Breast epithelium (tissue), 4 donors: ENCODE measurements at regions not wholly inside any gene's neighbourhood (a gene's known extent, or its start where the extent isn't known, plus 50 kb on each side); places are given as distances from the start of the nearest gene placed in this dataset.

ENCODE experiments used
- DNase-seq, 2 donors: peaks; one replicate each; pipeline ENCODE4 v3.0.0-alpha.2; 2019; ENCODE audit warnings: low spot score in 2 of 2
- H3K27ac ChIP-seq, 2 donors: fragments of 200-600 bp; sonication (generic) in 1 of 2; one replicate each; pipeline ENCODE4 v1.5.1; 2016 to 2019; ENCODE audit warnings: mild to moderate bottlenecking in 1 of 2
- H3K27me3 ChIP-seq, 2 donors: fragments of 200-600 bp; sonication (generic) in 1 of 2; one replicate each; pipeline versions ENCODE4 v1.5.1 to v1.6.0; 2017 to 2019; ENCODE audit warnings: control low read depth in 1 of 2, mild to moderate bottlenecking in 1 of 2
- H3K36me3 ChIP-seq: fragments of 200-600 bp; one replicate; pipeline ENCODE4 v1.5.1; 2019
- H3K4me1 ChIP-seq, 2 donors: fragments of 200-600 bp; sonication (generic); one replicate each; pipeline ENCODE4 v1.5.1; 2016 to 2019; ENCODE audit warnings: control low read depth in 1 of 2
- H3K4me3 ChIP-seq, 3 donors: fragments of 200-600 bp; sonication (generic); 1 replicate in 2 of 3; 2 replicates in 1 of 3; pipeline ENCODE4 v1.5.1; 2016 to 2019; ENCODE audit warnings: mild to moderate bottlenecking in 3 of 3, moderate library complexity in 2 of 3
- H3K9me3 ChIP-seq, 2 donors: fragments of 200-600 bp; sonication (generic) in 1 of 2; one replicate each; pipeline ENCODE4 v1.5.1; 2016 to 2019; ENCODE audit warnings: control low read depth in 1 of 2
- CTCF ChIP-seq, 3 donors: fragments of 450-650 bp; IDR thresholded peaks; one replicate each; pipeline ENCODE4 v1.5.1; 2016 to 2017; ENCODE audit warnings: antibody characterized with exemption in 3 of 3, mild to moderate bottlenecking in 3 of 3, moderate library complexity in 3 of 3
- POLR2A ChIP-seq: fragments of 450-650 bp; IDR thresholded peaks from one replicate; pipeline ENCODE4 v1.6.1; 2016; ENCODE audit warnings: antibody characterized with exemption, mild to moderate bottlenecking, moderate library complexity
- POLR2AphosphoS5 ChIP-seq, 3 donors: sonication (generic); formaldehyde crosslinking; IDR thresholded peaks; one replicate each; pipeline ENCODE4 v1.6.1; 2017; ENCODE audit warnings: antibody characterized with exemption in 3 of 3
- intact Hi-C: fragments of 100-400 bp; cut with DNase I; formaldehyde crosslinking; loops from one replicate; pipeline ENCODE4 v1.15.1; 2023; ENCODE audit warnings: low total_unique reads

GRCh38 chr9:21694424-21694823 lies 108.0 kb upstream of the MTAP start:
- no peak for DNase-seq
- Histone ChIP-seq H3K4me1 (no peaks in the 10 kb centered on the region), H3K36me3 (no peaks in the 10 kb centered on the region), H3K4me3 (no peak overlapping the region), H3K27ac (no peak overlapping the region), H3K27me3 (no peaks in the 10 kb centered on the region), H3K9me3 (peaks cover 0 to 13% of the 10 kb centered on the region in 2 donors)
- intact Hi-C loops, result no loop called here
- TF ChIP-seq POLR2A (no peak), CTCF (IDR thresholded peaks at IDR 0.05) (no peak), POLR2AphosphoS5 (IDR thresholded peaks at IDR 0.05) (no peak)

- H3K27ac ChIP-seq, result no peak overlapping the region
- TF ChIP-seq CTCF (IDR thresholded peaks at IDR 0.05) (no peak), POLR2AphosphoS5 (IDR thresholded peaks at IDR 0.05) (no peak), POLR2A (no peak)
- intact Hi-C loops, result no loop called here
- no peaks in the 10 kb centered on the region for H3K36me3 ChIP-seq
- peaks cover 0 to 13% of the 10 kb centered on the region in 2 donors for H3K9me3 ChIP-seq
- no peaks in the 10 kb centered on the region for H3K4me1 ChIP-seq
- H3K4me3 ChIP-seq, result no peak overlapping the region
- H3K27me3 ChIP-seq, result no peaks in the 10 kb centered on the region
- no peak for DNase-seq
Observed at GRCh38 chr9:21695443-21695842, 107.0 kb upstream of the MTAP start.

- Histone ChIP-seq H3K9me3 (peaks cover 0 to 13% of the 10 kb centered on the region in 2 donors), H3K36me3 (no peaks in the 10 kb centered on the region), H3K27ac (no peak overlapping the region), H3K4me1 (no peaks in the 10 kb centered on the region), H3K27me3 (no peaks in the 10 kb centered on the region), H3K4me3 (no peak overlapping the region)
- intact Hi-C loops, result loop anchor here (1.0 kb wide), 1 partner anchor 16 kb away; no protein-coding TSS in a partner anchor
- TF ChIP-seq POLR2AphosphoS5 (IDR thresholded peaks at IDR 0.05), result no peak
- TF ChIP-seq POLR2A, result no peak
- no peak for TF ChIP-seq CTCF (IDR thresholded peaks at IDR 0.05)
- no peak for DNase-seq
Observed at GRCh38 chr9:21695874-21696341, 106.5 kb upstream of the MTAP start.

- Histone ChIP-seq H3K4me3 (no peak overlapping the region), H3K4me1 (no peaks in the 10 kb centered on the region), H3K36me3 (no peaks in the 10 kb centered on the region), H3K27me3 (no peaks in the 10 kb centered on the region), H3K9me3 (peaks cover 0 to 13% of the 10 kb centered on the region in 2 donors), H3K27ac (no peak overlapping the region)
- DNase-seq, result no peak
- TF ChIP-seq CTCF (IDR thresholded peaks at IDR 0.05), result no peak
- no peak for TF ChIP-seq POLR2AphosphoS5 (IDR thresholded peaks at IDR 0.05)
- no peak for TF ChIP-seq POLR2A
- intact Hi-C loops, result loop anchor here (1.0 kb wide), 1 partner anchor 16 kb away; no protein-coding TSS in a partner anchor
Observed at GRCh38 chr9:21696411-21696871, 106.0 kb upstream of the MTAP start.

- intact Hi-C loops, result no loop called here
- DNase-seq, result no peak
- Histone ChIP-seq H3K4me3 (no peak overlapping the region), H3K27me3 (no peaks in the 10 kb centered on the region), H3K9me3 (no peaks in the 10 kb centered on the region), H3K27ac (no peak overlapping the region), H3K4me1 (no peaks in the 10 kb centered on the region), H3K36me3 (no peaks in the 10 kb centered on the region)
- TF ChIP-seq POLR2AphosphoS5 (IDR thresholded peaks at IDR 0.05) (no peak), CTCF (IDR thresholded peaks at IDR 0.05) (no peak), POLR2A (no peak)
Observed at GRCh38 chr9:21708260-21708711, 94.2 kb upstream of the MTAP start.
